ENCODE measurements at regions not wholly inside any gene's neighbourhood (a gene's known extent, or its start where the extent isn't known, plus 50 kb on each side); places are given as distances from the start of the nearest gene placed in this dataset.

GRCh38 chr10:78896159-78896928 is 172.4 kb upstream of the ZMIZ1 start:
- DNase-seq (no peak), ATAC-seq (peak; percentile 63 to 86 (median 79))
- Histone ChIP-seq H3K9me3 (no peaks in the 10 kb centered on the region), H3K27ac (no peak overlapping the region), H3K27me3 (ENCODE audit: insufficient read depth in 3 of 3, low read length in 2 of 3) (no peaks in the 10 kb centered on the region), H3K4me3 (no peak overlapping the region), H3K4me1 (peaks cover 13% of the 10 kb centered on the region), H3K36me3 (ENCODE audit: insufficient read depth in 1 of 2, low read depth in 1 of 2) (no peaks in the 10 kb centered on the region)
- WGBS, 3 donors = 39 to 61% (median 43%) methylated on average over 12 of the region's 12 CpGs
- intact Hi-C loops (cut with DNase I) = no loop called here
- TF ChIP-seq, protein P1, sequence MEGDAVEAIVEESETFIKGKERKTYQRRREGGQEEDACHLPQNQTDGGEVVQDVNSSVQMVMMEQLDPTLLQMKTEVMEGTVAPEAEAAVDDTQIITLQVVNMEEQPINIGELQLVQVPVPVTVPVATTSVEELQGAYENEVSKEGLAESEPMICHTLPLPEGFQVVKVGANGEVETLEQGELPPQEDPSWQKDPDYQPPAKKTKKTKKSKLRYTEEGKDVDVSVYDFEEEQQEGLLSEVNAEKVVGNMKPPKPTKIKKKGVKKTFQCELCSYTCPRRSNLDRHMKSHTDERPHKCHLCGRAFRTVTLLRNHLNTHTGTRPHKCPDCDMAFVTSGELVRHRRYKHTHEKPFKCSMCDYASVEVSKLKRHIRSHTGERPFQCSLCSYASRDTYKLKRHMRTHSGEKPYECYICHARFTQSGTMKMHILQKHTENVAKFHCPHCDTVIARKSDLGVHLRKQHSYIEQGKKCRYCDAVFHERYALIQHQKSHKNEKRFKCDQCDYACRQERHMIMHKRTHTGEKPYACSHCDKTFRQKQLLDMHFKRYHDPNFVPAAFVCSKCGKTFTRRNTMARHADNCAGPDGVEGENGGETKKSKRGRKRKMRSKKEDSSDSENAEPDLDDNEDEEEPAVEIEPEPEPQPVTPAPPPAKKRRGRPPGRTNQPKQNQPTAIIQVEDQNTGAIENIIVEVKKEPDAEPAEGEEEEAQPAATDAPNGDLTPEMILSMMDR (IDR thresholded peaks at IDR 0.05) = no peak

- H3K9me3 ChIP-seq = no peaks in the 10 kb centered on the region
- H3K4me1 ChIP-seq = peaks cover 13% of the 10 kb centered on the region
- H3K36me3 ChIP-seq (ENCODE audit: insufficient read depth in 1 of 2, low read depth in 1 of 2) = no peaks in the 10 kb centered on the region
- DNase-seq (no peak), ATAC-seq (no peak)
- TF ChIP-seq, protein P1 (IDR thresholded peaks at IDR 0.05) = no peak
- H3K27ac ChIP-seq = no peak overlapping the region
- no peaks in the 10 kb centered on the region for H3K27me3 ChIP-seq (ENCODE audit: insufficient read depth in 3 of 3, low read length in 2 of 3)
- H3K4me3 ChIP-seq = no peak overlapping the region
- intact Hi-C loops (cut with DNase I) = no loop called here
- WGBS, 3 donors = 93 to 96% (median 96%) methylated on average over 13 of the region's 13 CpGs
These were observed 170.2 kb upstream of the ZMIZ1 start for GRCh38 chr10:78898341-78899097.

DNA sequence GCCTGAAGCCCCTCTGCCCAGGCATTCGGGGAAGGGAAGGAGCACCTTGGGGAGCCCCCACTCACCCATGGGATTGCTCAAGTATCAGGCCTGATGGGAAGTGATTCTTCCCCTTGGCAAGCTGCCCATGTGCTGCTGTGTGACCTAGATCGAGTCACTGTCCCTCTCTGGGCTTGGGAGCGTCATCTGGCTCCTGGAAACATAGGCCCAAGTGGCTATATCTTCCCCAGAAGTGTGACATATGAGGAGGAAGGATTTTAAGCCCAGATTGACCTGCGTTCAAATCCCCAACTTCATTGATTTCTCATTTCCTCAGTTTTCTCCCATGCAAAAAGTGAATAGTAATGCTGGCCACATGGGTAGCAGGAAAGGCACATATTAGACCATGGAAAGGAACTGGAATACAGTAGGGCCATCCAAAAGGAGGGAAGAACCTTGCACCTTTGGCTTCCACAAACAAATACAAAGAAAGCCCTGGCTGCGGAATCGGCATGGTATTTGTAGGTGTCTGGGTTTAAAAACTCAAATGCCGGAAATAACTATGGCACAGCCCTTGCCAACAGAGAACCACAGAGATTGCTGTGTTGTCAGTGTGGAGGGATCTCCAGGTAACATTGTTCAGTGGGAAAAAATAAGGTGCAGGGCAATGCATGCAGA is 169.5 kb upstream of the ZMIZ1 start:
- ATAC-seq (no peak), DNase-seq (no peak)
- Histone ChIP-seq H3K27ac (no peak overlapping the region), H3K4me3 (no peak overlapping the region), H3K36me3 (ENCODE audit: insufficient read depth in 1 of 2, low read depth in 1 of 2) (no peaks in the 10 kb centered on the region), H3K27me3 (ENCODE audit: insufficient read depth in 3 of 3, low read length in 2 of 3) (no peaks in the 10 kb centered on the region), H3K9me3 (no peaks in the 10 kb centered on the region), H3K4me1 (peaks cover 13% of the 10 kb centered on the region)
- WGBS, 3 donors = 92% methylated on average over 7 of the region's 7 CpGs
- intact Hi-C loops (cut with DNase I) = no loop called here
- TF ChIP-seq, protein P1 (IDR thresholded peaks at IDR 0.05) = no peak

DNA sequence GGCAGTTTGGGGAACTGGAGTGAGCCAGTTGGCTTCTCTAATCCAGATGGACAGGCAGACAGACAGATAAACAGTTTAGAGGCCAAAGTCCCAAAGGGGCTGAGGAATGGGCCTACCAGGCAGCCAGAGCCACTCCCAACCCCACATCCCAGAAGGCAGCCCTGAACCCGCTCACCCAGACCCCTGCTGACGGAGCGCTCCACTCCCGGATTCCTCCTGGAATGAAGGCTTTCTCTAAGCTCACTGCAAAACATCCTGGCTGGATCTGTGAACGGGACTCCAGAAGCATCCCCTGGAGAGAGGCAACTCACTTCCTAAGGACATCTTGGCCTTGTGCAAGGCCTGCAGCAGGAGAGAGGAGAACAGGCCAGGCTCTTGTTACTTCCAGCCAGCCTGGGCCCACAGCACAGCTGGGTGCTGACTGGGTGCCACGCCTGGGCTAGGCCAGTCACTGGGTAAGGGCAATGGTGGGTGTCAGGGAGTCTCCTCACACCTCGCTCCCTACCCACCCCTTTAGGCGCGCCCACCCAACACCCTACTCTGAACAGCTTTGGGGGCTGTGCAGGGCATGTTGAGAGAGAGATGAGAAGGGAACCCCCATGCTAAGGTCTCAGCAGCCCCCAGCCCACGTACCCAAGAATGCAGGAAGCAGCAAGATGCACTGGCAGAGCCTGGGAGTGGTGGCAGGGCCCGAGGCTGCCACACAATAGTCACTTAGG is 168.6 kb upstream of the ZMIZ1 start:
- H3K27ac ChIP-seq = no peak overlapping the region
- H3K4me3 ChIP-seq = no peak overlapping the region
- no peaks in the 10 kb centered on the region for H3K9me3 ChIP-seq
- DNase-seq = peak; percentile 43 to 83
- TF ChIP-seq, protein P1 (IDR thresholded peaks at IDR 0.05) = no peak
- peak; percentile 29 to 70 (median 56) for ATAC-seq
- 75 to 85% (median 84%) methylated on average over 11 of the region's 11 CpGs for WGBS, 3 donors
- intact Hi-C loops (cut with DNase I) = no loop called here
- no peaks in the 10 kb centered on the region for H3K27me3 ChIP-seq (ENCODE audit: insufficient read depth in 3 of 3, low read length in 2 of 3)
- no peaks in the 10 kb centered on the region for H3K36me3 ChIP-seq (ENCODE audit: insufficient read depth in 1 of 2, low read depth in 1 of 2)
- peaks cover 13% of the 10 kb centered on the region for H3K4me1 ChIP-seq
